IPS-NIHi11 (cell line): ENCODE measurements at regions not wholly inside any gene's neighbourhood (a gene's known extent, or its start where the extent isn't known, plus 50 kb on each side); places are given as distances from the start of the nearest gene placed in this dataset.
"Not testable (repeated sequence)": the region's sequence is repeated elsewhere in the genome, so short reads cannot be mapped to it uniquely, and the experiment has no call there.

Experiments used
- DNase-seq: peaks from one replicate; pipeline ENCODE4 v3.0.0; 2012; ENCODE audit warnings: mixed read lengths, low spot score

GRCh38 chr1:143839182-143839581 lies 132.6 kb downstream of the FAM72C start:
- DNase-seq = not testable (repeated sequence)

- not testable (repeated sequence) for DNase-seq
Observed at GRCh38 chr1:143838598-143838929, 133.2 kb downstream of the FAM72C start.

- DNase-seq = not testable (repeated sequence)
Observed at GRCh38 chr1:143837924-143838597, 133.7 kb downstream of the FAM72C start.

GRCh38 chr1:143833376-143833775 lies 138.4 kb downstream of the FAM72C start:
- DNase-seq = not testable (repeated sequence)

GRCh38 chr1:143832379-143832716 lies 139.4 kb downstream of the FAM72C start:
- not testable (repeated sequence) for DNase-seq

- not testable (repeated sequence) for DNase-seq
Observed at GRCh38 chr1:143831479-143832378, 140.1 kb downstream of the FAM72C start.

GRCh38 chr1:143826162-143826561 lies 145.6 kb downstream of the FAM72C start:
- DNase-seq = not testable (repeated sequence)

- not testable (repeated sequence) for DNase-seq
Observed at GRCh38 chr1:143824266-143824665, 147.5 kb downstream of the FAM72C start.

- not testable (repeated sequence) for DNase-seq
Observed at GRCh38 chr1:143820058-143820457, 151.7 kb downstream of the FAM72C start.

- DNase-seq = not testable (repeated sequence)
Observed at GRCh38 chr1:143816369-143816768, 155.4 kb downstream of the FAM72C start.

GRCh38 chr1:143805374-143805773 lies 166.4 kb downstream of the FAM72C start:
- not testable (repeated sequence) for DNase-seq

GRCh38 chr1:143804707-143805356 lies 167.0 kb downstream of the FAM72C start:
- DNase-seq = not testable (repeated sequence)

GRCh38 chr1:143803927-143804411 lies 167.8 kb downstream of the FAM72C start:
- DNase-seq = not testable (repeated sequence)

GRCh38 chr1:143803095-143803494 lies 168.7 kb downstream of the FAM72C start:
- not testable (repeated sequence) for DNase-seq

GRCh38 chr1:143799568-143800187 lies 172.1 kb downstream of the FAM72C start:
- DNase-seq = not testable (repeated sequence)

GRCh38 chr1:143796369-143796768 lies 175.4 kb downstream of the FAM72C start:
- DNase-seq = not testable (repeated sequence)

GRCh38 chr1:143792047-143792937 lies 179.5 kb downstream of the FAM72C start:
- DNase-seq = not testable (repeated sequence)

- not testable (repeated sequence) for DNase-seq
Observed at GRCh38 chr1:143786381-143786780, 185.4 kb downstream of the FAM72C start.

- DNase-seq = not testable (repeated sequence)
Observed at GRCh38 chr1:143785883-143786282, 185.9 kb downstream of the FAM72C start.

GRCh38 chr1:143784239-143784882 lies 187.4 kb downstream of the FAM72C start:
- not testable (repeated sequence) for DNase-seq
